ENCODE measurements at regions not wholly inside any gene's neighbourhood (a gene's known extent, or its start where the extent isn't known, plus 50 kb on each side); places are given as distances from the start of the nearest gene placed in this dataset.
"Not testable (repeated sequence)": the region's sequence is repeated elsewhere in the genome, so short reads cannot be mapped to it uniquely, and the experiment has no call there.

GRCh38 chr9:31536471-31536870 is 848.0 kb upstream of the ACO1 start:
- no peak for TF ChIP-seq CTCF (IDR thresholded peaks at IDR 0.05; ENCODE audit: insufficient read depth, low read length)
- H3K4me3 ChIP-seq (ENCODE audit: low read depth, low read length) = no peak overlapping the region
- DNase-seq (ENCODE audit: low read depth) = no peak

GRCh38 chr9:31541721-31542281 is 842.6 kb upstream of the ACO1 start:
- TF ChIP-seq CTCF (IDR thresholded peaks at IDR 0.05; ENCODE audit: insufficient read depth, low read length) = no peak
- H3K4me3 ChIP-seq (ENCODE audit: low read depth, low read length) = no peak overlapping the region
- DNase-seq (ENCODE audit: low read depth) = no peak

DNA sequence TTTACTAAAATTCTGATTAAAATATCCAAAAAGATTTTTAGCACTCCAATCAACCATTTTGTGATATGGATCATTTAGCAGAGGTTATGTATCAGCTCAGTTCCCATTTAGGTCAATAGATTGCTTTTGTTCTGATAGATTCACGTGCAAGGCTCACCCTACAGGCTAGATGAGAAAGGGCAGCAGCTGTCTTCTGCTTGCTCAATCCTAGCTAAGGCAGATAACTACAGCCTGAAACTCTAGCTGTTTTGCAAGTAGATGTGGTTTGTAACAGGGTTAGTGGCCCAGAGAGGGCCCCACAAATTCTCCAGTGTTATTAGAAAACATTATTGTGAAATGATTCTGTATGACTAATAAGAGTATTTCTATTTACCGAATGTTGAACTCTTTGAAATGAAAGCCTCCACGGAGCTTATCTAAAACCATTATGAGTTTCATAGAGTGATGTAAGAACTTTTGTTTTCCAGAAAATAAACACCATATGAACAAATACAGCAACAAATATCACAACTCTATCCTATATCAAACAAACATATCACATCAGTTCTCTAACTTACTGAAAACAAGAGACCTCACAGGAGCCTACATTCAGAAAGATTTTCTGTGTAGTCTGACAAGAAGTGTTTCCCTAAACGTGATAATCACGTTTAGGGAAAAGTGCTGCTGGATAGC is 841.9 kb upstream of the ACO1 start:
- peak; percentile 36 for TF ChIP-seq CTCF (IDR thresholded peaks at IDR 0.05; ENCODE audit: insufficient read depth, low read length)
- no peak overlapping the region for H3K4me3 ChIP-seq (ENCODE audit: low read depth, low read length)
- peak; percentile 48 for DNase-seq (ENCODE audit: low read depth)

DNA sequence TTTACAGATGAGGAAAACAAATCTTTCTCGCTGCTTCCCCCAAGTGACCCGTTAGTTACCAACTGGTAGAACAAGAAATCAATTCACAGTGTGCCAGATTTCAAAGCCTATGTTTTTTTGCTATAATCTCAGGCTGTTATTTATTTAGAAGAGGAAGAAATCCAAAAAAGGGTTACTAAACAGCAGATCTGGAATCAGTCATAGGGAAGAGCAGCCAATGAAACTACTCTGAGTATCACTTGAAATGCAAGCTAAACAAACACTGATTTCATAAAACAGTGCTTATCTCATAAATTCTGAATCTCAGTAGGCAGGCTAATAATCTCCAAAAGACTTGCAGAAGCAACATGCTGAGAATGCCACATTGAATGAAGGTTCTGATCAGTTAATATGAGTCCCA is 829.5 kb upstream of the ACO1 start:
- TF ChIP-seq CTCF (IDR thresholded peaks at IDR 0.05; ENCODE audit: insufficient read depth, low read length) = no peak
- DNase-seq (ENCODE audit: low read depth) = no peak
- H3K4me3 ChIP-seq (ENCODE audit: low read depth, low read length) = no peak overlapping the region

- no peak for TF ChIP-seq CTCF (IDR thresholded peaks at IDR 0.05; ENCODE audit: insufficient read depth, low read length)
- DNase-seq (ENCODE audit: low read depth) = no peak
- H3K4me3 ChIP-seq (ENCODE audit: low read depth, low read length) = no peak overlapping the region
Observed at GRCh38 chr9:31556667-31557463, 827.6 kb upstream of the ACO1 start.

- H3K4me3 ChIP-seq (ENCODE audit: low read depth, low read length); DNase-seq (ENCODE audit: low read depth): not testable (repeated sequence)
Observed at GRCh38 chr9:31572190-31572589, 812.3 kb upstream of the ACO1 start.

DNA sequence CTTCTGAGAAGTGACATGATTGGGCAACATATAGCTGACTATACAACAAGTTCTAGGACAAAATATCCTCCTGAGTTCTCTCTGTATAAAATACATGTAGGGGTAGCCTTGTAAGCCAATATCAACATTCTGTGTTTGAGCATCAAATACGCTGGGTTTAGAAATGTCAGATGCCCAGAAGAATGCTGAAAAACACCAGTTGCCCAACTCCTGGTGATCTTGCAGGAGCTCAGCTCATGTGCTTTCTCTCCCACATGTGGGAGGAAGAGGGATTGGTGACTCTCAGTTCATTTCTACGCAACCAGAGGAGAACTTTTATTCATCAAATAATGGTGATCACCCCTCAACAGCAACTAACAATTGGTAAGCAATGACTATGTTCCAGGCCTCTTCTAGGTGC is 810.9 kb upstream of the ACO1 start:
- no peak for DNase-seq (ENCODE audit: low read depth)
- TF ChIP-seq CTCF (IDR thresholded peaks at IDR 0.05; ENCODE audit: insufficient read depth, low read length) = no peak

More for the DNA sequence above, 810.9 kb upstream of the ACO1 start:
- no peak overlapping the region for H3K4me3 ChIP-seq (ENCODE audit: low read depth, low read length)
